ENCODE measurements at regions not wholly inside any gene's neighbourhood (a gene's known extent, or its start where the extent isn't known, plus 50 kb on each side); places are given as distances from the start of the nearest gene placed in this dataset.

GRCh38 chr15:36239509-36239908, 339.9 kb upstream of the CDIN1 start:
- TF ChIP-seq, protein P1, sequence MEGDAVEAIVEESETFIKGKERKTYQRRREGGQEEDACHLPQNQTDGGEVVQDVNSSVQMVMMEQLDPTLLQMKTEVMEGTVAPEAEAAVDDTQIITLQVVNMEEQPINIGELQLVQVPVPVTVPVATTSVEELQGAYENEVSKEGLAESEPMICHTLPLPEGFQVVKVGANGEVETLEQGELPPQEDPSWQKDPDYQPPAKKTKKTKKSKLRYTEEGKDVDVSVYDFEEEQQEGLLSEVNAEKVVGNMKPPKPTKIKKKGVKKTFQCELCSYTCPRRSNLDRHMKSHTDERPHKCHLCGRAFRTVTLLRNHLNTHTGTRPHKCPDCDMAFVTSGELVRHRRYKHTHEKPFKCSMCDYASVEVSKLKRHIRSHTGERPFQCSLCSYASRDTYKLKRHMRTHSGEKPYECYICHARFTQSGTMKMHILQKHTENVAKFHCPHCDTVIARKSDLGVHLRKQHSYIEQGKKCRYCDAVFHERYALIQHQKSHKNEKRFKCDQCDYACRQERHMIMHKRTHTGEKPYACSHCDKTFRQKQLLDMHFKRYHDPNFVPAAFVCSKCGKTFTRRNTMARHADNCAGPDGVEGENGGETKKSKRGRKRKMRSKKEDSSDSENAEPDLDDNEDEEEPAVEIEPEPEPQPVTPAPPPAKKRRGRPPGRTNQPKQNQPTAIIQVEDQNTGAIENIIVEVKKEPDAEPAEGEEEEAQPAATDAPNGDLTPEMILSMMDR (IDR thresholded peaks at IDR 0.05 in 2 of 3, conservative IDR thresholded peaks at IDR 0.05 in 1 of 3; ENCODE audit: insufficient read depth in 2 of 3, low read depth in 1 of 3, low read length in 3 of 3), result no peak
- TF ChIP-seq, protein P2, sequence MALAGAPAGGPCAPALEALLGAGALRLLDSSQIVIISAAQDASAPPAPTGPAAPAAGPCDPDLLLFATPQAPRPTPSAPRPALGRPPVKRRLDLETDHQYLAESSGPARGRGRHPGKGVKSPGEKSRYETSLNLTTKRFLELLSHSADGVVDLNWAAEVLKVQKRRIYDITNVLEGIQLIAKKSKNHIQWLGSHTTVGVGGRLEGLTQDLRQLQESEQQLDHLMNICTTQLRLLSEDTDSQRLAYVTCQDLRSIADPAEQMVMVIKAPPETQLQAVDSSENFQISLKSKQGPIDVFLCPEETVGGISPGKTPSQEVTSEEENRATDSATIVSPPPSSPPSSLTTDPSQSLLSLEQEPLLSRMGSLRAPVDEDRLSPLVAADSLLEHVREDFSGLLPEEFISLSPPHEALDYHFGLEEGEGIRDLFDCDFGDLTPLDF (CRISPR knock-in tag; IDR thresholded peaks at IDR 0.05), result no peak
- TF ChIP-seq GABPA (tag; conservative IDR thresholded peaks at IDR 0.05; ENCODE audit: low read depth) (no peak), SMARCB1 (IDR thresholded peaks at IDR 0.05; ENCODE audit: insufficient read length, low read depth) (no peak), CHD4 (IDR thresholded peaks at IDR 0.05; ENCODE audit: insufficient read depth, insufficient replicate concordance, low read depth, low read length, poor library complexity, severe bottlenecking) (no peak), SFPQ (IDR thresholded peaks at IDR 0.05; ENCODE audit: low read depth, low read length) (no peak), ZNF507 (tag; conservative IDR thresholded peaks at IDR 0.05) (no peak)
- TF ChIP-seq, protein P3, sequence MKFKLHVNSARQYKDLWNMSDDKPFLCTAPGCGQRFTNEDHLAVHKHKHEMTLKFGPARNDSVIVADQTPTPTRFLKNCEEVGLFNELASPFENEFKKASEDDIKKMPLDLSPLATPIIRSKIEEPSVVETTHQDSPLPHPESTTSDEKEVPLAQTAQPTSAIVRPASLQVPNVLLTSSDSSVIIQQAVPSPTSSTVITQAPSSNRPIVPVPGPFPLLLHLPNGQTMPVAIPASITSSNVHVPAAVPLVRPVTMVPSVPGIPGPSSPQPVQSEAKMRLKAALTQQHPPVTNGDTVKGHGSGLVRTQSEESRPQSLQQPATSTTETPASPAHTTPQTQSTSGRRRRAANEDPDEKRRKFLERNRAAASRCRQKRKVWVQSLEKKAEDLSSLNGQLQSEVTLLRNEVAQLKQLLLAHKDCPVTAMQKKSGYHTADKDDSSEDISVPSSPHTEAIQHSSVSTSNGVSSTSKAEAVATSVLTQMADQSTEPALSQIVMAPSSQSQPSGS (CRISPR knock-in tag; IDR thresholded peaks at IDR 0.05), result no peak
